Right cardiac atrium (tissue), 5 donors: ENCODE measurements at regions not wholly inside any gene's neighbourhood (a gene's known extent, or its start where the extent isn't known, plus 50 kb on each side); places are given as distances from the start of the nearest gene placed in this dataset.
A peak's percentile ranks its signal among the peaks of the same experiment; 100 is the strongest.

ENCODE experiments used
- ATAC-seq, 2 donors: fragments of 200-7000 bp; cut with Tn5 transposase; one replicate each; pipeline versions ENCODE4 v1.8.0 to v1.9.1; 2020; ENCODE audit warnings: moderate library complexity in 2 of 2, mild to moderate bottlenecking in 1 of 2
- DNase-seq, 3 donors: peaks; one replicate each; pipeline ENCODE4 v3.0.0-alpha.2; 2020
- H3K27ac ChIP-seq: one replicate; pipeline ENCODE4 v1.5.1; 2013; ENCODE audit warnings: mild to moderate bottlenecking, low read length, control low read depth, moderate library complexity
- H3K27me3 ChIP-seq: one replicate; pipeline ENCODE4 v1.6.1; 2013; ENCODE audit not compliant: control insufficient read depth, insufficient read depth
- H3K4me1 ChIP-seq: one replicate; pipeline ENCODE4 v1.6.1; 2013; ENCODE audit warnings: low read length; ENCODE audit not compliant: control insufficient read depth, insufficient read depth
- H3K4me3 ChIP-seq: one replicate; pipeline ENCODE4 v1.5.1; 2013; ENCODE audit warnings: low read length, control low read depth
- H3K9me3 ChIP-seq: one replicate; pipeline ENCODE4 v1.6.1; 2013; ENCODE audit warnings: low read length; ENCODE audit not compliant: control insufficient read depth
- WGBS: extraction: QIAGEN DNeasy Blood & Tissue Kit; methylation state at CpG from one replicate; pipeline ENCODE4 v1.1.7; 2013; 5-methylcytosine and 5-hydroxymethylcytosine counted together
- intact Hi-C, 4 donors: fragments of 100-400 bp; cut with DNase I; formaldehyde crosslinking; loops; one replicate each; pipeline versions ENCODE4 v1.11.0 to v1.14.0; 2022 to 2023
- donor health status: healthy with polysubstance abuse.
- donor health status: DM: no; HTN: yes; CAD: no.
- donor health status: DM: no; HTN: no; CAD: no.
- donor health status: DM: no; HTN: yes; CAD: no; lungs with severe emphysema.
- donor health status: DM: yes; HTN: yes; CAD: no.

- ATAC-seq (no peak), DNase-seq (no peak)
- Histone ChIP-seq H3K4me1 (no peaks in the 10 kb centered on the region), H3K4me3 (no peak overlapping the region), H3K27me3 (no peaks in the 10 kb centered on the region), H3K9me3 (no peaks in the 10 kb centered on the region), H3K27ac (no peak overlapping the region)
- 88% methylated on average over 4 of the region's 4 CpGs for WGBS
- intact Hi-C loops, result no loop called here
These were observed 421.3 kb downstream of the MID1IP1 start for GRCh38 chrX:39222346-39223113.

- no peak for ATAC-seq
- Histone ChIP-seq H3K4me3 (no peak overlapping the region), H3K27ac (no peak overlapping the region), H3K9me3 (no peaks in the 10 kb centered on the region), H3K4me1 (no peaks in the 10 kb centered on the region), H3K27me3 (no peaks in the 10 kb centered on the region)
- no peak for DNase-seq
- intact Hi-C loops, result no loop called here
- 57% methylated on average over 6 of the region's 6 CpGs for WGBS
These were observed 425.0 kb downstream of the MID1IP1 start for GRCh38 chrX:39226251-39226650.

- H3K4me3 ChIP-seq, result no peak overlapping the region
- ATAC-seq, result no peak
- intact Hi-C loops, result no loop called here
- no peak for DNase-seq
- H3K4me1 ChIP-seq, result no peaks in the 10 kb centered on the region
- H3K9me3 ChIP-seq, result no peaks in the 10 kb centered on the region
- 36% methylated on average over 2 of the region's 2 CpGs for WGBS
- H3K27ac ChIP-seq, result no peak overlapping the region
- no peaks in the 10 kb centered on the region for H3K27me3 ChIP-seq
These were observed 426.1 kb downstream of the MID1IP1 start for GRCh38 chrX:39227371-39227770.

- no peaks in the 10 kb centered on the region for H3K27me3 ChIP-seq
- DNase-seq (no peak), ATAC-seq (no peak)
- H3K9me3 ChIP-seq, result no peaks in the 10 kb centered on the region
- no peaks in the 10 kb centered on the region for H3K4me1 ChIP-seq
- H3K4me3 ChIP-seq, result no peak overlapping the region
- intact Hi-C loops, result no loop called here
- 83% methylated on average over 7 of the region's 7 CpGs for WGBS
- H3K27ac ChIP-seq, result no peak overlapping the region
These were observed 436.7 kb downstream of the MID1IP1 start for GRCh38 chrX:39238006-39238405.

GRCh38 chrX:39242187-39242586 is 440.9 kb downstream of the MID1IP1 start:
- intact Hi-C loops, result no loop called here
- Histone ChIP-seq H3K9me3 (no peaks in the 10 kb centered on the region), H3K27me3 (no peaks in the 10 kb centered on the region), H3K4me1 (no peaks in the 10 kb centered on the region), H3K4me3 (no peak overlapping the region), H3K27ac (no peak overlapping the region)
- DNase-seq, result no peak
- peak in 1 of 2 donors; percentile 59 for ATAC-seq
- WGBS, result 94% methylated on average over 1 of the region's 1 CpG

- no peak for DNase-seq
- H3K27me3 ChIP-seq, result no peaks in the 10 kb centered on the region
- H3K9me3 ChIP-seq, result no peaks in the 10 kb centered on the region
- no peak overlapping the region for H3K4me3 ChIP-seq
- no peaks in the 10 kb centered on the region for H3K4me1 ChIP-seq
- intact Hi-C loops, result no loop called here
- WGBS, result 58% methylated on average over 1 of the region's 1 CpG
- no peak for ATAC-seq
- no peak overlapping the region for H3K27ac ChIP-seq
These were observed 442.9 kb downstream of the MID1IP1 start for GRCh38 chrX:39244147-39244546.

GRCh38 chrX:39245024-39245423 is 443.8 kb downstream of the MID1IP1 start:
- Histone ChIP-seq H3K27ac (no peak overlapping the region), H3K27me3 (no peaks in the 10 kb centered on the region), H3K9me3 (no peaks in the 10 kb centered on the region), H3K4me3 (no peak overlapping the region), H3K4me1 (no peaks in the 10 kb centered on the region)
- DNase-seq (no peak), ATAC-seq (no peak)
- whole genome bisulfite sequencing, result 91% methylated on average over 2 of the region's 2 CpGs
- intact Hi-C loops, result no loop called here

- no peak overlapping the region for H3K4me3 ChIP-seq
- H3K4me1 ChIP-seq, result no peaks in the 10 kb centered on the region
- intact Hi-C loops, result no loop called here
- no peak for DNase-seq
- no peaks in the 10 kb centered on the region for H3K27me3 ChIP-seq
- H3K27ac ChIP-seq, result no peak overlapping the region
- no peaks in the 10 kb centered on the region for H3K9me3 ChIP-seq
- 83% methylated on average over 5 of the region's 5 CpGs for WGBS
- ATAC-seq, result no peak
These were observed 446.3 kb downstream of the MID1IP1 start for GRCh38 chrX:39247536-39247935.

GRCh38 chrX:39248330-39248729 is 447.1 kb downstream of the MID1IP1 start:
- H3K27me3 ChIP-seq, result no peaks in the 10 kb centered on the region
- 48% methylated on average over 3 of the region's 3 CpGs for WGBS
- no peak overlapping the region for H3K4me3 ChIP-seq
- no peak for DNase-seq
- intact Hi-C loops, result no loop called here
- no peaks in the 10 kb centered on the region for H3K9me3 ChIP-seq
- no peaks in the 10 kb centered on the region for H3K4me1 ChIP-seq
- no peak for ATAC-seq
- no peak overlapping the region for H3K27ac ChIP-seq

- Histone ChIP-seq H3K27ac (no peak overlapping the region), H3K9me3 (no peaks in the 10 kb centered on the region), H3K4me1 (no peaks in the 10 kb centered on the region), H3K4me3 (no peak overlapping the region), H3K27me3 (no peaks in the 10 kb centered on the region)
- DNase-seq (no peak), ATAC-seq (no peak)
- intact Hi-C loops, result no loop called here
These were observed 448.7 kb downstream of the MID1IP1 start for GRCh38 chrX:39249999-39250398.

GRCh38 chrX:39251995-39252394 is 450.7 kb downstream of the MID1IP1 start:
- Histone ChIP-seq H3K4me1 (no peaks in the 10 kb centered on the region), H3K9me3 (no peaks in the 10 kb centered on the region), H3K27ac (no peak overlapping the region), H3K27me3 (no peaks in the 10 kb centered on the region), H3K4me3 (no peak overlapping the region)
- intact Hi-C loops, result no loop called here
- no peak for ATAC-seq
- no peak for DNase-seq
- 92% methylated on average over 1 of the region's 1 CpG for WGBS

GRCh38 chrX:39253551-39253950 is 452.3 kb downstream of the MID1IP1 start:
- Histone ChIP-seq H3K27me3 (no peaks in the 10 kb centered on the region), H3K4me1 (peaks cover 2% of the 10 kb centered on the region), H3K9me3 (no peaks in the 10 kb centered on the region), H3K4me3 (no peak overlapping the region), H3K27ac (no peak overlapping the region)
- DNase-seq (no peak), ATAC-seq (no peak)
- intact Hi-C loops, result no loop called here
